K562 (cell line): ENCODE measurements at regions not wholly inside any gene's neighbourhood (a gene's known extent, or its start where the extent isn't known, plus 50 kb on each side); places are given as distances from the start of the nearest gene placed in this dataset.
A peak's percentile ranks its signal among the peaks of the same experiment; 100 is the strongest.

Source experiments
- ATAC-seq: fragments of 200-7000 bp; cut with Tn5 transposase; 3 replicates; pipeline ENCODE4 v1.9.1; 2020; ENCODE audit warnings: moderate library complexity
- BruUV-seq: library from RNA; stranded (reverse); fragments of 400-500 nt; replicated peaks from 2 replicates; lab custom pipeline; 2021; lab: Mats Ljungman, UMichigan
- CTCF ChIA-PET: fragments of 300-600 bp; formaldehyde crosslinking; extraction: SDS; loops from one replicate; lab custom pipeline; 2021; ENCODE audit warnings: low intra/inter-chr PET ratio; lab: Yijun Ruan, JAX
- POLR2A ChIA-PET: fragments of 300-600, 350-650 bp; sonication (Branson Sonifier 250); formaldehyde crosslinking; extraction: SDS; loops from one replicate; lab custom pipeline; 2021; ENCODE audit warnings: antibody characterized with exemption, inconsistent platforms; lab: Yijun Ruan, JAX
- DNase-seq, 4 experiments: peaks; one replicate each; pipeline versions ENCODE4 v3.0.0 to v3.0.0-alpha.2; 2011 to 2018; ENCODE audit warnings: low spot score in 3 of 4, mixed read lengths in 3 of 4; ENCODE audit errors: extremely low read depth in 1 of 4
- FAIRE-seq: peaks from 2 replicates; lab custom pipeline; 2011; peaks lifted over from hg19 to GRCh38; lab: Jason Lieb, UNC
- H2AFZ ChIP-seq: 2 replicates; pipeline ENCODE4 v1.6.0; 2011; ENCODE audit warnings: low read depth, low read length, control low read depth, inconsistent platforms
- H3K27ac ChIP-seq: fragments of 200-600 bp; 3 replicates; pipeline ENCODE4 v1.8.0; 2011; ENCODE audit warnings: low read depth, mild to moderate bottlenecking, control low read depth, inconsistent platforms, low read length, moderate library complexity, mixed read lengths; ENCODE audit errors: extremely low read depth
- H3K27me3 ChIP-seq, 2 experiments: fragments of 300-600 bp in 1 of 2; 2 replicates in 1 of 2; 3 replicates in 1 of 2; pipeline versions ENCODE4 v1.6.0 to v1.8.0; 2011; ENCODE audit warnings: inconsistent platforms in 2 of 2, low read length in 2 of 2, mild to moderate bottlenecking in 1 of 2, mixed read lengths in 1 of 2, moderate library complexity in 1 of 2; ENCODE audit not compliant: control insufficient read depth in 2 of 2, insufficient read depth in 2 of 2
- H3K36me3 ChIP-seq: fragments of 300-600 bp; 3 replicates; pipeline ENCODE4 v1.8.0; 2011; ENCODE audit warnings: mild to moderate bottlenecking, low read length, inconsistent platforms; ENCODE audit not compliant: control insufficient read depth, insufficient read depth
- H3K4me1 ChIP-seq, 2 experiments: fragments of 200-600 bp in 1 of 2; replicated peaks in 1 of 2; 2 replicates in 1 of 2; 3 replicates in 1 of 2; pipeline versions ENCODE4 v1.5.1 to v1.8.0; 2011; ENCODE audit warnings: inconsistent platforms in 2 of 2, low read length in 2 of 2, mild to moderate bottlenecking in 1 of 2, mixed read lengths in 1 of 2, moderate library complexity in 1 of 2; ENCODE audit not compliant: control insufficient read depth in 2 of 2, insufficient read depth in 2 of 2
- H3K4me2 ChIP-seq: 2 replicates; pipeline ENCODE4 v1.6.1; 2011; ENCODE audit warnings: low read length, control low read depth, inconsistent platforms, mixed read lengths; ENCODE audit not compliant: insufficient read depth
- H3K4me3 ChIP-seq: fragments of 200-600 bp; sonication (generic), shearing (Covaris generic); 2 replicates; pipeline ENCODE4 v1.5.1; 2016; ENCODE audit warnings: control low read depth, inconsistent platforms
- H3K79me2 ChIP-seq: fragments of 200-600 bp; 3 replicates; pipeline ENCODE4 v1.8.0; 2011; ENCODE audit warnings: low read length, inconsistent platforms; ENCODE audit not compliant: control insufficient read depth, insufficient read depth
- H3K9ac ChIP-seq, 2 experiments: 2 replicates each; pipeline versions ENCODE4 v1.6.0 to v1.6.1; 2011; ENCODE audit warnings: low read depth in 2 of 2, low read length in 2 of 2, control low read depth in 1 of 2, inconsistent platforms in 1 of 2, mild to moderate bottlenecking in 1 of 2, mixed read lengths in 1 of 2; ENCODE audit not compliant: insufficient read depth in 1 of 2
- H3K9me1 ChIP-seq: one replicate; pipeline ENCODE4 v1.6.0; 2011; ENCODE audit warnings: inconsistent platforms, mild to moderate bottlenecking, low read length, moderate library complexity; ENCODE audit not compliant: control insufficient read depth, insufficient read depth
- H3K9me3 ChIP-seq: replicated peaks from 2 replicates; pipeline ENCODE4 v1.5.1; 2011; ENCODE audit warnings: low read depth, low read length, inconsistent platforms; ENCODE audit not compliant: control insufficient read depth, insufficient read depth
- H4K20me1 ChIP-seq: replicated peaks from 2 replicates; pipeline ENCODE4 v1.6.1; 2011; ENCODE audit warnings: low read length, inconsistent platforms, mixed read lengths; ENCODE audit not compliant: control insufficient read depth, insufficient read depth
- CTCF ChIP-seq, 3 experiments: IDR thresholded peaks in 2 of 3; conservative IDR thresholded peaks in 1 of 3; 2 replicates each; pipeline ENCODE4 v1.5.1; 2011 to 2012; ENCODE audit warnings: low read length in 3 of 3, mild to moderate bottlenecking in 3 of 3, control low read depth in 2 of 3, improper control_type of control experiment in 1 of 3, inconsistent platforms in 1 of 3, low read depth in 1 of 3, mixed read lengths in 1 of 3, moderate library complexity in 1 of 3; ENCODE audit not compliant: insufficient read depth in 2 of 3
- ELF2 ChIP-seq: fragments of 250-450 bp; sonication (Bioruptor Pico); IDR thresholded peaks from 2 replicates; pipeline ENCODE4 v1.5.0; 2021; ENCODE audit warnings: mild to moderate bottlenecking
- TOE1 ChIP-seq, 2 experiments: fragments of 450-650 bp in 1 of 2; sonication (generic) in 1 of 2; formaldehyde crosslinking in 1 of 2; IDR thresholded peaks; 2 replicates each; pipeline versions ENCODE4 v1.7.1 to v1.8.0; 2016 to 2022; ENCODE audit warnings: borderline replicate concordance in 2 of 2, mild to moderate bottlenecking in 2 of 2, antibody characterized with exemption in 1 of 2, inconsistent platforms in 1 of 2, low read depth in 1 of 2, missing genetic modification reagents in 1 of 2, moderate library complexity in 1 of 2
- ZNF316 ChIP-seq: fragments of 450-650 bp; IDR thresholded peaks from 2 replicates; pipeline ENCODE4 v1.6.1; 2016
- WGBS: fragments of 100-300 bp; shearing (Covaris generic); methylation state at CpG from one replicate; pipeline ENCODE4 v1.1.6; 2016; ENCODE audit warnings: low coverage, mixed read lengths; ENCODE audit not compliant: insufficient coverage; ENCODE audit errors: missing lambda C conversion rate; 5-methylcytosine and 5-hydroxymethylcytosine counted together
- in situ Hi-C: fragments of 300-500 bp; cut with MboI; formaldehyde crosslinking; loops from 4 replicates; pipeline ENCODE4 v1.15.0; 2018; ENCODE audit warnings: inconsistent platforms, mixed read lengths
- intact Hi-C: fragments of 100-400 bp; cut with micrococcal nuclease; formaldehyde crosslinking; loops from 2 replicates; pipeline ENCODE4 v1.14.2; 2022

- Histone ChIP-seq H3K27me3 (peaks cover 3 to 9% of the 10 kb centered on the region in 2 experiments; a peak in 3 of 5 replicates), H3K9me3 (peaks cover 9% of the 10 kb centered on the region), H3K79me2 (no peaks in the 10 kb centered on the region), H3K4me3 (no peak overlapping the region), H3K9ac (no peak overlapping the region), H3K27ac (no peak overlapping the region), H3K9me1 (no peaks in the 10 kb centered on the region), H3K4me2 (no peak overlapping the region), H4K20me1 (no peaks in the 10 kb centered on the region), H3K4me1 (peaks cover 17 to 32% of the 10 kb centered on the region in 2 experiments), H2AFZ (no peak overlapping the region), H3K36me3 (no peaks in the 10 kb centered on the region)
- 13% methylated on average over 11 of the region's 15 CpGs for whole genome bisulfite sequencing
- intact Hi-C loops, result no loop called here
- no peak for TF ChIP-seq ELF2
- TF ChIP-seq ZNF316, result 0 out of 2 replicates have a peak, but pooled peaks have one; percentile 19
- ChIA-PET POLR2A (no interaction called here), CTCF (no interaction called here)
- in situ Hi-C loops, result loop anchor here (5.0 kb wide), 1 partner anchor 489 kb away; the partner anchor contains the start of gene FOXC2
- BruUV-seq, result no TSS peak
- ATAC-seq, result peak; percentile 8; the same call in 2 of the 3 replicates
- DNase-seq, result no peak
- FAIRE-seq, result no peak
Measured at GRCh38 chr16:87056551-87056950, 260.6 kb downstream of the C16orf95 start.

- Histone ChIP-seq H3K4me2 (no peak overlapping the region), H3K9me1 (no peaks in the 10 kb centered on the region), H3K9ac (no peak overlapping the region), H3K4me1 (peaks cover 15 to 32% of the 10 kb centered on the region in 2 experiments), H3K4me3 (no peak overlapping the region), H4K20me1 (no peaks in the 10 kb centered on the region), H3K9me3 (peaks cover 9% of the 10 kb centered on the region), H2AFZ (no peak overlapping the region; the same call in 1 of the 2 replicates), H3K27me3 (peaks cover 3 to 9% of the 10 kb centered on the region in 2 experiments; a peak in 3 of 5 replicates), H3K27ac (no peak overlapping the region), H3K36me3 (no peaks in the 10 kb centered on the region), H3K79me2 (no peaks in the 10 kb centered on the region)
- FAIRE-seq, result peak; percentile 61
- ChIA-PET POLR2A (no interaction called here), CTCF (interaction anchor here (0.6 kb wide), 1 partner anchor 493 kb away, joined by 3 read pairs; no protein-coding TSS in a partner anchor)
- in situ Hi-C loops, result loop anchor here (5.0 kb wide), 1 partner anchor 490 kb away; the partner anchor contains the start of gene FOXC2
- peak in 3 of 4 experiments; percentile 43 to 47 (median 46) for DNase-seq
- BruUV-seq, result no TSS peak
- WGBS, result 42% methylated on average over 21 of the region's 26 CpGs
- no peak for ATAC-seq
- intact Hi-C loops, result no loop called here
- TF ChIP-seq TOE1 (IDR thresholded peaks at IDR 0.05; ENCODE audit: borderline replicate concordance), result peak; percentile 74; the same call in 1 of the 2 replicates
- no peak for TF ChIP-seq TOE1 (CRISPR knock-in tag; IDR thresholded peaks at IDR 0.05; ENCODE audit: borderline replicate concordance, low read depth)
- peak in 2 of 3 experiments; percentile 23 to 35; a peak in 1 of 6 replicates for TF ChIP-seq CTCF (IDR thresholded peaks at IDR 0.05 in 2 of 3, conservative IDR thresholded peaks at IDR 0.05 in 1 of 3; ENCODE audit: insufficient read depth in 2 of 3, low read depth in 1 of 3, low read length in 3 of 3)
Measured at GRCh38 chr16:87057211-87057881, 259.8 kb downstream of the C16orf95 start.
